HG03354 (cell line): ENCODE measurements at regions not wholly inside any gene's neighbourhood (a gene's known extent, or its start where the extent isn't known, plus 50 kb on each side); places are given as distances from the start of the nearest gene placed in this dataset.
"Not testable (repeated sequence)": the region's sequence is repeated elsewhere in the genome, so short reads cannot be mapped to it uniquely, and the experiment has no call there.

Source experiments
- ATAC-seq: cut with Tn5 transposase; IDR thresholded peaks from one replicate; pipeline ENCODE4 v1.9.1; 2021; ENCODE audit warnings: mild to moderate bottlenecking; ENCODE audit not compliant: unreplicated experiment, poor library complexity, severe bottlenecking

- ATAC-seq, result not testable (repeated sequence)
Observed at GRCh38 chr7:149930374-149931068, 56.8 kb downstream of the ATP6V0E2 start.

GRCh38 chr7:149933776-149934175, 60.0 kb downstream of the ATP6V0E2 start:
- ATAC-seq, result not testable (repeated sequence)

GRCh38 chr7:149947346-149947745, 73.6 kb downstream of the ATP6V0E2 start:
- ATAC-seq, result not testable (repeated sequence)

- ATAC-seq, result not testable (repeated sequence)
Observed at GRCh38 chr7:149948444-149948843, 74.7 kb downstream of the ATP6V0E2 start.

GRCh38 chr7:149949863-149950577, 76.3 kb downstream of the ATP6V0E2 start:
- ATAC-seq, result not testable (repeated sequence)

GRCh38 chr7:149950578-149950924, 76.8 kb downstream of the ATP6V0E2 start:
- not testable (repeated sequence) for ATAC-seq

- not testable (repeated sequence) for ATAC-seq
Observed at GRCh38 chr7:149951579-149951978, 77.8 kb downstream of the ATP6V0E2 start.

- ATAC-seq, result not testable (repeated sequence)
Observed at GRCh38 chr7:149958880-149959279, 85.1 kb downstream of the ATP6V0E2 start.

GRCh38 chr7:149960863-149961262, 87.1 kb downstream of the ATP6V0E2 start:
- not testable (repeated sequence) for ATAC-seq

GRCh38 chr7:149961878-149962277, 88.1 kb downstream of the ATP6V0E2 start:
- ATAC-seq, result not testable (repeated sequence)

- not testable (repeated sequence) for ATAC-seq
Observed at GRCh38 chr7:149962685-149963319, 89.0 kb downstream of the ATP6V0E2 start.

GRCh38 chr7:149963985-149964384, 90.2 kb downstream of the ATP6V0E2 start:
- not testable (repeated sequence) for ATAC-seq

GRCh38 chr7:149966444-149966843, 92.7 kb downstream of the ATP6V0E2 start:
- ATAC-seq, result not testable (repeated sequence)

- not testable (repeated sequence) for ATAC-seq
Observed at GRCh38 chr7:149972977-149973376, 99.2 kb downstream of the ATP6V0E2 start.

- not testable (repeated sequence) for ATAC-seq
Observed at GRCh38 chr7:149973681-149974080, 99.9 kb downstream of the ATP6V0E2 start.

- ATAC-seq, result not testable (repeated sequence)
Observed at GRCh38 chr7:149975608-149976007, 101.8 kb downstream of the ATP6V0E2 start.

- ATAC-seq, result not testable (repeated sequence)
Observed at GRCh38 chr7:149978537-149978936, 104.8 kb downstream of the ATP6V0E2 start.

- ATAC-seq, result not testable (repeated sequence)
Observed at GRCh38 chr7:149978944-149979343, 105.2 kb downstream of the ATP6V0E2 start.

GRCh38 chr7:149982537-149983112, 108.9 kb downstream of the ATP6V0E2 start:
- not testable (repeated sequence) for ATAC-seq

- not testable (repeated sequence) for ATAC-seq
Observed at GRCh38 chr7:149986866-149987265, 113.1 kb downstream of the ATP6V0E2 start.
